Astrocyte (in vitro differentiated cells and primary cell): ENCODE measurements at regions not wholly inside any gene's neighbourhood (a gene's known extent, or its start where the extent isn't known, plus 50 kb on each side); places are given as distances from the start of the nearest gene placed in this dataset.

Experiments used
- DNase-seq: peaks from one replicate; pipeline ENCODE4 v3.0.0-alpha.2; 2010; ENCODE audit warnings: low read depth
- FAIRE-seq: peaks from 2 replicates; lab custom pipeline; 2011; peaks lifted over from hg19 to GRCh38; lab: Jason Lieb, UNC
- H2AFZ ChIP-seq: 2 replicates; pipeline ENCODE4 v1.6.0; 2012; ENCODE audit warnings: low read depth, low read length, inconsistent platforms
- H3K27ac ChIP-seq: 2 replicates; pipeline ENCODE4 v1.5.1; 2011; ENCODE audit warnings: low read depth, low read length, inconsistent platforms
- H3K27me3 ChIP-seq: 2 replicates; pipeline ENCODE4 v1.6.0; 2011; ENCODE audit warnings: low read length, inconsistent platforms; ENCODE audit not compliant: insufficient read depth
- H3K36me3 ChIP-seq: 2 replicates; pipeline ENCODE4 v1.5.1; 2011; ENCODE audit warnings: low read length, inconsistent platforms; ENCODE audit not compliant: insufficient read depth
- H3K4me1 ChIP-seq: 2 replicates; pipeline ENCODE4 v1.5.1; 2011; ENCODE audit warnings: low read length, inconsistent platforms; ENCODE audit not compliant: insufficient read depth
- H3K4me2 ChIP-seq: 2 replicates; pipeline ENCODE4 v1.6.0; 2012; ENCODE audit warnings: low read length, inconsistent platforms
- H3K4me3 ChIP-seq: 2 replicates; pipeline ENCODE4 v1.5.1; 2011; ENCODE audit warnings: low read depth, mild to moderate bottlenecking, low read length, inconsistent platforms; ENCODE audit not compliant: insufficient read depth
- H3K79me2 ChIP-seq: 2 replicates; pipeline ENCODE4 v1.6.0; 2012; ENCODE audit warnings: mild to moderate bottlenecking, low read length, inconsistent platforms; ENCODE audit not compliant: insufficient read depth
- H3K9ac ChIP-seq: 2 replicates; pipeline ENCODE4 v1.6.0; 2012; ENCODE audit warnings: mild to moderate bottlenecking, low read length, inconsistent platforms
- H3K9me3 ChIP-seq: 2 replicates; pipeline ENCODE4 v1.5.1; 2012; ENCODE audit warnings: low read depth, mild to moderate bottlenecking, low read length, inconsistent platforms; ENCODE audit not compliant: insufficient read depth
- H4K20me1 ChIP-seq: 2 replicates; pipeline ENCODE4 v1.6.0; 2012; ENCODE audit warnings: low read length, inconsistent platforms; ENCODE audit not compliant: insufficient read depth
- H3K27ac Mint-ChIP-seq: one replicate; pipeline ENCODE4 v1.8.0; 2021; ENCODE audit warnings: mild to moderate bottlenecking, mixed read lengths; ENCODE audit not compliant: unreplicated experiment
- H3K27me3 Mint-ChIP-seq: one replicate; pipeline ENCODE4 v1.8.0; 2021; ENCODE audit warnings: low read depth, mixed read lengths; ENCODE audit not compliant: unreplicated experiment
- H3K36me3 Mint-ChIP-seq: one replicate; pipeline ENCODE4 v1.8.0; 2021; ENCODE audit warnings: low read depth, mixed read lengths; ENCODE audit not compliant: unreplicated experiment
- H3K4me1 Mint-ChIP-seq: one replicate; pipeline ENCODE4 v1.8.0; 2021; ENCODE audit warnings: low read depth, mixed read lengths; ENCODE audit not compliant: unreplicated experiment
- H3K4me3 Mint-ChIP-seq: one replicate; pipeline ENCODE4 v1.8.0; 2021; ENCODE audit warnings: mild to moderate bottlenecking, moderate library complexity, mixed read lengths; ENCODE audit not compliant: unreplicated experiment
- H3K9me3 Mint-ChIP-seq: one replicate; pipeline ENCODE4 v1.8.0; 2021; ENCODE audit warnings: mild to moderate bottlenecking, mixed read lengths; ENCODE audit not compliant: unreplicated experiment
- CTCF ChIP-seq: IDR thresholded peaks from 2 replicates; pipeline ENCODE4 v1.5.1; 2011; ENCODE audit warnings: low read depth, mild to moderate bottlenecking, inconsistent platforms, low read length, moderate library complexity; ENCODE audit not compliant: insufficient read depth
- EZH2 ChIP-seq: IDR thresholded peaks from 2 replicates; pipeline ENCODE4 v1.6.1; 2012; ENCODE audit warnings: mild to moderate bottlenecking, low read length, inconsistent platforms; ENCODE audit not compliant: insufficient read depth

GRCh38 chr5:13403351-13403750 lies 541.1 kb downstream of the DNAH5 start:
- peak; percentile 59 for DNase-seq
- H4K20me1 ChIP-seq, result no peaks in the 10 kb centered on the region

GRCh38 chr5:13385066-13385465 lies 559.4 kb downstream of the DNAH5 start:
- H3K4me3 ChIP-seq, result no peak overlapping the region
- H3K36me3 ChIP-seq, result no peaks in the 10 kb centered on the region
- H3K9me3 ChIP-seq, result peaks cover 5% of the 10 kb centered on the region
- no peak overlapping the region for H2AFZ ChIP-seq
- DNase-seq (no peak), FAIRE-seq (no peak)
- H3K9ac ChIP-seq, result no peak overlapping the region
- Mint-ChIP-seq H3K27me3 (peaks cover 5% of the 10 kb centered on the region), H3K9me3 (peaks cover 15% of the 10 kb centered on the region), H3K27ac (no peak overlapping the region), H3K36me3 (no peaks in the 10 kb centered on the region), H3K4me3 (no peak overlapping the region), H3K4me1 (no peaks in the 10 kb centered on the region)
- TF ChIP-seq CTCF (no peak), EZH2 (no peak)
- no peaks in the 10 kb centered on the region for H3K79me2 ChIP-seq
- no peak overlapping the region for H3K4me2 ChIP-seq
- no peaks in the 10 kb centered on the region for H4K20me1 ChIP-seq
- no peaks in the 10 kb centered on the region for H3K4me1 ChIP-seq
- no peak overlapping the region for H3K27ac ChIP-seq
- no peaks in the 10 kb centered on the region for H3K27me3 ChIP-seq

More at GRCh38 chr5:13403351-13403750, 541.1 kb downstream of the DNAH5 start:
- no peaks in the 10 kb centered on the region for H3K79me2 ChIP-seq
- H3K27me3 ChIP-seq, result no peaks in the 10 kb centered on the region
- no peak overlapping the region for H3K27ac Mint-ChIP-seq
- H3K9ac ChIP-seq, result no peak overlapping the region
- no peaks in the 10 kb centered on the region for H3K9me3 ChIP-seq
- no peak overlapping the region for H3K4me3 Mint-ChIP-seq
- no peak overlapping the region for H3K27ac ChIP-seq
- no peaks in the 10 kb centered on the region for H3K36me3 ChIP-seq
- TF ChIP-seq CTCF (no peak), EZH2 (no peak)
- peaks cover 14% of the 10 kb centered on the region for H3K4me1 Mint-ChIP-seq
- FAIRE-seq, result no peak
- H3K4me1 ChIP-seq, result no peaks in the 10 kb centered on the region
- no peaks in the 10 kb centered on the region for H3K36me3 Mint-ChIP-seq
- no peak overlapping the region for H3K4me2 ChIP-seq
- no peak overlapping the region for H2AFZ ChIP-seq
- no peak overlapping the region for H3K4me3 ChIP-seq
- H3K9me3 Mint-ChIP-seq, result peaks cover 1% of the 10 kb centered on the region
- H3K27me3 Mint-ChIP-seq, result peaks cover 16% of the 10 kb centered on the region

- Mint-ChIP-seq H3K4me3 (no peak overlapping the region), H3K9me3 (peaks cover 11% of the 10 kb centered on the region), H3K27me3 (peaks cover 13% of the 10 kb centered on the region), H3K27ac (no peak overlapping the region), H3K4me1 (no peaks in the 10 kb centered on the region), H3K36me3 (no peaks in the 10 kb centered on the region)
- Histone ChIP-seq H3K79me2 (no peaks in the 10 kb centered on the region), H3K27me3 (no peaks in the 10 kb centered on the region), H3K4me3 (no peak overlapping the region), H2AFZ (no peak overlapping the region), H4K20me1 (no peaks in the 10 kb centered on the region), H3K4me1 (no peaks in the 10 kb centered on the region), H3K4me2 (no peak overlapping the region), H3K9ac (no peak overlapping the region), H3K27ac (no peak overlapping the region), H3K9me3 (peaks cover 2% of the 10 kb centered on the region), H3K36me3 (no peaks in the 10 kb centered on the region)
- TF ChIP-seq EZH2 (no peak), CTCF (no peak)
- no peak for DNase-seq
- FAIRE-seq, result no peak
Observed at GRCh38 chr5:13382232-13382631, 562.3 kb downstream of the DNAH5 start.
